Epithelial cell of esophagus (primary cell): ENCODE measurements at regions not wholly inside any gene's neighbourhood (a gene's known extent, or its start where the extent isn't known, plus 50 kb on each side); places are given as distances from the start of the nearest gene placed in this dataset.

Source experiments
- DNase-seq: peaks from one replicate; pipeline ENCODE4 v3.0.0; 2010; ENCODE audit warnings: low read depth
- H3K4me3 ChIP-seq: 2 replicates; pipeline ENCODE4 v1.5.1; 2011; ENCODE audit warnings: mild to moderate bottlenecking, low read length, control low read depth
- TF ChIP-seq, protein P1 (sequence below): IDR thresholded peaks from 2 replicates; pipeline ENCODE4 v1.5.1; 2011; ENCODE audit warnings: low read depth, mild to moderate bottlenecking, low read length, control low read depth, inconsistent platforms; ENCODE audit not compliant: insufficient read depth; ENCODE audit errors: missing control alignments

DNA sequence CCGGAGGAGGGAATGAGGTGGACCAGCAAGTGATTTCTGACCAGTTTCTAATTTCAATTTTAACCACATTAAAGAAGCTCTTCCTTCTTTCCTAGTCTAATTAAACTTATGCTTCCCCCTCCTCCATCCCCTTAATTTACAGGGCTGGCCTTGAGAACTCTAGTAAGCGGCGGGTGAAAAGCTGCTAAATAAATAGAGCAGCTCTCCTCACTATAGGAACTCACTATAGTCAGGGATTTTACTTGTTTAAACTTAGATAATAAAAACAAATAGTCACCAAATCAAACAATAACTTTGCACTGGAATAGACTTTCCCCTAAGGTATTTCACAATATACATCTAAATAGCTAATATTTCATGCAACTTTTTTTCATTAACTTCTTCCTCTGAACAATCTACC is 1838.2 kb upstream of the PRR20A start:
- no peak overlapping the region for H3K4me3 ChIP-seq
- TF ChIP-seq, protein P1, sequence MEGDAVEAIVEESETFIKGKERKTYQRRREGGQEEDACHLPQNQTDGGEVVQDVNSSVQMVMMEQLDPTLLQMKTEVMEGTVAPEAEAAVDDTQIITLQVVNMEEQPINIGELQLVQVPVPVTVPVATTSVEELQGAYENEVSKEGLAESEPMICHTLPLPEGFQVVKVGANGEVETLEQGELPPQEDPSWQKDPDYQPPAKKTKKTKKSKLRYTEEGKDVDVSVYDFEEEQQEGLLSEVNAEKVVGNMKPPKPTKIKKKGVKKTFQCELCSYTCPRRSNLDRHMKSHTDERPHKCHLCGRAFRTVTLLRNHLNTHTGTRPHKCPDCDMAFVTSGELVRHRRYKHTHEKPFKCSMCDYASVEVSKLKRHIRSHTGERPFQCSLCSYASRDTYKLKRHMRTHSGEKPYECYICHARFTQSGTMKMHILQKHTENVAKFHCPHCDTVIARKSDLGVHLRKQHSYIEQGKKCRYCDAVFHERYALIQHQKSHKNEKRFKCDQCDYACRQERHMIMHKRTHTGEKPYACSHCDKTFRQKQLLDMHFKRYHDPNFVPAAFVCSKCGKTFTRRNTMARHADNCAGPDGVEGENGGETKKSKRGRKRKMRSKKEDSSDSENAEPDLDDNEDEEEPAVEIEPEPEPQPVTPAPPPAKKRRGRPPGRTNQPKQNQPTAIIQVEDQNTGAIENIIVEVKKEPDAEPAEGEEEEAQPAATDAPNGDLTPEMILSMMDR = no peak

GRCh38 chr13:55307909-55308308 is 1832.8 kb upstream of the PRR20A start:
- TF ChIP-seq, protein P1 = no peak
- DNase-seq = no peak
- H3K4me3 ChIP-seq = no peak overlapping the region

More for the DNA sequence above, 1838.2 kb upstream of the PRR20A start:
- DNase-seq = no peak

- DNase-seq = no peak
- no peak overlapping the region for H3K4me3 ChIP-seq
- TF ChIP-seq, protein P1 = no peak
These were observed 1798.8 kb upstream of the PRR20A start for GRCh38 chr13:55341891-55342290.

GRCh38 chr13:55345224-55345623 is 1795.5 kb upstream of the PRR20A start:
- TF ChIP-seq, protein P1 = no peak
- DNase-seq = no peak
- H3K4me3 ChIP-seq = no peak overlapping the region

DNA sequence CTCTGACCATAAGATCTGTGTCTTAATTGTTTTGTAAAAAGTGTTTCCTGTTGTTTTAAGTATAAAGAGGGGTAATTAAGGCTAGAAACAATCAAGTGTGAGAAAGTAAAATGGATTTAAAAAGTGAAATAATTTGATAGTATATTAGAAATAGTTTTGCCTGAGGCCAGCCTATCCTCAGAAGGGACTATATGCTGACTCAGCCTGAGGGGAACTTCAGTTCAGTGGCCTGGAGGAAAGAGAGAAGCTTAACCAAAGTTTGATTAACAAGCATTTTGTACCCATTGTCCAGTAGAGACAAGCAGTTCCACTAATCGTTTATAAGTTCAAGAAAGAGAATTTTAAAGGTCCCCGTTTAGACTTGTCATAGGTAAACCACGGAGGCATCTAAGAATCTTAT is 1793.2 kb upstream of the PRR20A start:
- TF ChIP-seq, protein P1 = no peak
- H3K4me3 ChIP-seq = no peak overlapping the region
- no peak for DNase-seq

DNA sequence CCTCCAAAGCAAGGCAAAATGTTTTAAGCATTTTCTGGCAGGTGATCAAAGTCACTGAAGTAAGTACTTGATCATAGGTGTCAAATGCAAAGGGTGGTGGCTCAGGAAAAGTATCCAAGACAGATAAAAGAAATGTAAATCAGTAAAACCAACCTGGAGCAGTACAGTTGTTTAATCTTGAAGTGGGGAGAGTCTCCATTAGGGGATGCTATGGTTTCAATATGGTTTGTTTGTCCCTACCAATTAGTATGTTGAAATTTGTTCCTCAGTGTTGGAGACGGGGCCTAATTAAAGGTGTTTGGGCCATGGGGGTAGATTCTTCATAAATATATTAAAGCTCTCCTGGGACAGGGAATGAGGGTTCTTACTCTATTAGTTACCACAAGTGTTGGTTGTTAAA is 1781.7 kb upstream of the PRR20A start:
- TF ChIP-seq, protein P1 = no peak
- no peak overlapping the region for H3K4me3 ChIP-seq
- no peak for DNase-seq

DNA sequence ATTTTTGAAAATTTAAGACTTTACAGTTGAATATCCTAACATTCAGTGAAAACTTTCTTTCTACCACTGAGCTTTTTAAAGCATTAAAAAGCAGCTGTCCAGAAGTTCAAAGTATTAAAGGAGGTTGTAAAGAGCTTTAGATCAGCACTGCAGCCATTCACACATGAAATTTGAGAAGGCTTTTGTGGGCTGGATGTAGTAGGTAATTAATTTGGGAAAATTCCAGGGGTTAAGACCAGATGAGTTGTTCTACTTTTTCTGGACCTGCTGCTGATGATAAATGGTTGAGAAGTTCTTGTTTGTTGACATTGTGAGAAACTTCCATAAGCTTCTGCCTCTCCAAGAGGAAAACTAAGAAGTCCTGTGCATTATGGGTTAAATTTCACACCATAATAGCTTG is 1779.6 kb upstream of the PRR20A start:
- no peak overlapping the region for H3K4me3 ChIP-seq
- TF ChIP-seq, protein P1 = no peak
- DNase-seq = no peak
